Testis (tissue), 2 donors: ENCODE measurements at regions not wholly inside any gene's neighbourhood (a gene's known extent, or its start where the extent isn't known, plus 50 kb on each side); places are given as distances from the start of the nearest gene placed in this dataset.

Source experiments
- DNase-seq: peaks from one replicate; pipeline ENCODE4 v3.0.0-alpha.2; 2019
- H3K27ac ChIP-seq, 2 donors: fragments of 200-600 bp; sonication (generic); one replicate each; pipeline ENCODE4 v1.5.1; 2019
- H3K27me3 ChIP-seq: fragments of 200-600 bp; sonication (generic); one replicate; pipeline ENCODE4 v1.5.1; 2019
- H3K36me3 ChIP-seq: fragments of 200-600 bp; sonication (generic); one replicate; pipeline ENCODE4 v1.5.1; 2017; ENCODE audit warnings: low read depth; ENCODE audit errors: missing control alignments
- H3K4me1 ChIP-seq: fragments of 200-600 bp; sonication (generic); one replicate; pipeline ENCODE4 v1.5.1; 2019
- H3K4me3 ChIP-seq, 2 donors: fragments of 200-600 bp; sonication (generic); one replicate each; pipeline ENCODE4 v1.5.1; 2017 to 2019
- H3K9me3 ChIP-seq: fragments of 200-600 bp; sonication (generic); one replicate; pipeline ENCODE4 v1.5.1; 2017
- CTCF ChIP-seq, 3 experiments: fragments of 450-650 bp in 2 of 3; fragments of 200-600 bp in 1 of 3; sonication (generic) in 1 of 3; IDR thresholded peaks; one replicate each; pipeline ENCODE4 v1.5.1; 2016 to 2019; ENCODE audit warnings: antibody characterized with exemption in 3 of 3, mild to moderate bottlenecking in 2 of 3, moderate library complexity in 1 of 3
- POLR2A ChIP-seq: fragments of 450-650 bp; IDR thresholded peaks from one replicate; pipeline ENCODE4 v1.6.1; 2017; ENCODE audit warnings: antibody characterized with exemption, mild to moderate bottlenecking, moderate library complexity
- WGBS, 2 donors: methylation state at CpG; one replicate each; pipeline ENCODE4 v1.1.5; 2018; 5-methylcytosine and 5-hydroxymethylcytosine counted together
- intact Hi-C: fragments of 100-400 bp; cut with DNase I; formaldehyde crosslinking; loops from one replicate; pipeline ENCODE4 v1.15.1; 2023; ENCODE audit warnings: low total_unique reads

- Histone ChIP-seq H3K27me3 (no peaks in the 10 kb centered on the region), H3K4me3 (no peak overlapping the region), H3K4me1 (no peaks in the 10 kb centered on the region), H3K36me3 (no peaks in the 10 kb centered on the region), H3K9me3 (no peaks in the 10 kb centered on the region), H3K27ac (no peak overlapping the region)
- WGBS, 2 donors = 69 to 74% methylated on average over 6 of the region's 6 CpGs
- no peak for TF ChIP-seq CTCF (IDR thresholded peaks at IDR 0.05)
- no peak for TF ChIP-seq POLR2A
- intact Hi-C loops = no loop called here
- no peak for DNase-seq
Observed at GRCh38 chr12:124639122-124639806, 71.9 kb upstream of the NCOR2 start.

- Histone ChIP-seq H3K4me3 (no peak overlapping the region), H3K36me3 (no peaks in the 10 kb centered on the region), H3K4me1 (peaks cover 8% of the 10 kb centered on the region), H3K9me3 (no peaks in the 10 kb centered on the region), H3K27ac (no peak overlapping the region), H3K27me3 (no peaks in the 10 kb centered on the region)
- WGBS, 2 donors = 76 to 82% methylated on average over 11 to 12 of the region's 12 CpGs
- intact Hi-C loops = no loop called here
- no peak for DNase-seq
- TF ChIP-seq CTCF (IDR thresholded peaks at IDR 0.05) = no peak
- no peak for TF ChIP-seq POLR2A
Observed at GRCh38 chr12:124637581-124637981, 70.2 kb upstream of the NCOR2 start.

- Histone ChIP-seq H3K4me1 (peaks cover 12% of the 10 kb centered on the region), H3K27ac (no peak overlapping the region), H3K9me3 (no peaks in the 10 kb centered on the region), H3K36me3 (no peaks in the 10 kb centered on the region), H3K27me3 (no peaks in the 10 kb centered on the region), H3K4me3 (no peak overlapping the region)
- TF ChIP-seq CTCF (IDR thresholded peaks at IDR 0.05) (no peak), POLR2A (no peak)
- intact Hi-C loops = no loop called here
- no peak for DNase-seq
- WGBS, 2 donors = 85 to 86% methylated on average over 4 of the region's 4 CpGs
Observed at GRCh38 chr12:124637163-124637562, 69.8 kb upstream of the NCOR2 start.

GRCh38 chr12:124636138-124636978 lies 68.9 kb upstream of the NCOR2 start:
- intact Hi-C loops = no loop called here
- WGBS, 2 donors = 65 to 75% methylated on average over 10 of the region's 10 CpGs
- H3K36me3 ChIP-seq = no peaks in the 10 kb centered on the region
- no peaks in the 10 kb centered on the region for H3K9me3 ChIP-seq
- TF ChIP-seq CTCF (IDR thresholded peaks at IDR 0.05) (no peak), POLR2A (no peak)
- no peak for DNase-seq
- peaks cover 20% of the 10 kb centered on the region for H3K4me1 ChIP-seq
- H3K4me3 ChIP-seq = no peak overlapping the region
- H3K27me3 ChIP-seq = no peaks in the 10 kb centered on the region
- no peak overlapping the region for H3K27ac ChIP-seq
